Adrenal gland (tissue), 5 donors: ENCODE measurements at regions not wholly inside any gene's neighbourhood (a gene's known extent, or its start where the extent isn't known, plus 50 kb on each side); places are given as distances from the start of the nearest gene placed in this dataset.

Experiments
- CTCF ChIP-seq, 6 experiments: fragments of 450-650 bp in 4 of 6; fragments of 200-600 bp in 2 of 6; sonication (generic) in 1 of 6; IDR thresholded peaks; 1 replicate in 5 of 6; 2 replicates in 1 of 6; pipeline versions ENCODE4 v1.5.1 to v1.8.0; 2016 to 2021; ENCODE audit warnings: antibody characterized with exemption in 6 of 6, mild to moderate bottlenecking in 2 of 6, moderate library complexity in 1 of 6
- POLR2A ChIP-seq, 2 donors: fragments of 450-650 bp; IDR thresholded peaks; one replicate each; pipeline ENCODE4 v1.6.1; 2017; ENCODE audit warnings: antibody characterized with exemption in 2 of 2, mild to moderate bottlenecking in 2 of 2, moderate library complexity in 1 of 2
- donor health status: DM: no; HTN: no; CAD: no.

GRCh38 chr11:120039039-120039438, 98.9 kb downstream of the TRIM29 start:
- TF ChIP-seq CTCF (IDR thresholded peaks at IDR 0.05) (no peak), POLR2A (IDR thresholded peaks at IDR 0.05) (no peak)
